Stimulated activated CD4-positive, alpha-beta T cell treated with anti-CD3 and anti-CD28 coated beads, Interleukin-4, amount 100 ng/mL, for 4 hours (primary cell): ENCODE measurements at regions not wholly inside any gene's neighbourhood (a gene's known extent, or its start where the extent isn't known, plus 50 kb on each side); places are given as distances from the start of the nearest gene placed in this dataset.

ENCODE experiments used
- DNase-seq, 2 experiments: peaks; one replicate each; pipeline ENCODE4 v3.0.0-alpha.2; 2020

DNA sequence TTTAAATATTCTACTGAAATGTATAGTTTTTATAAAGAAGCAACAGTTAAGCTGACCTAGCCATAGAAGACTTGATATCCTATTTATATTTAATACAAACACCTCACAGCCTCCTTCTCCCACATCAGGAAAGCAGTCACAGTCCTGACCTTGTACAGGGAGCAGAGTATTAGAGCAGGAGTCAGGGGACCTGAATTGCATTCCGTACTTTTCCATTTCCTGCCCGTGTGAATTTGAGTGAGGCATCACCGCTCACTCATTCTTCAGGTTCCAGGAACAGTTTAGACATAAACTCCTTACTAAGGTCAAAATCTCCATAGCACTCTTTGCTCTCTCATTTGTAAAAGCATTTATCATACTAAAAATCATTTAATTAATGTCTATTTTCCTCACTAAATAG, 482.5 kb upstream of the FAT3 start:
- no peak for DNase-seq

- DNase-seq = no peak
These were observed 493.6 kb upstream of the FAT3 start for GRCh38 chr11:91731051-91731450.

GRCh38 chr11:91730620-91731019, 494.0 kb upstream of the FAT3 start:
- no peak for DNase-seq

DNA sequence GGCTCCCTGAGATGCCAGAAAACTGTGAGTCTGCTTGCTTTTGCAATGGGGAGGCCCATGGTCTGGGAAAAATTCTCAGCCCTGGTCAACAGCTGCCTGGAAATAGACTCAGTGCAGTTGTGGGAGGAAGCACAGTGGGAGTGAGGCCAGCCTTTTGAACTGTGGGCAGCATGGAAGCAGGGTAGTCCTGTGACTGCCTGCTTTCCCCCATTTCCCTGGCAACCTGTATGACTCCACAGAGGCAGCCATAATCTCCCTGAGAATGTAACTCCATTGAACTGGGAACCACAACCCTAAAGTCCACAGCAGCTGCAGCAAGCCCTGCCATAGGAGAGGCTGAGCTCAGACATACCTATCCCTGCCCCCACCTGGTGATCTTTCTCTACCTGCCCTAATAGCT, 494.6 kb upstream of the FAT3 start:
- DNase-seq = no peak

- DNase-seq = no peak
These were observed 507.4 kb upstream of the FAT3 start for GRCh38 chr11:91717169-91717568.

GRCh38 chr11:91707652-91708482, 516.8 kb upstream of the FAT3 start:
- DNase-seq = no peak

GRCh38 chr11:91703042-91703441, 521.6 kb upstream of the FAT3 start:
- no peak for DNase-seq

DNA sequence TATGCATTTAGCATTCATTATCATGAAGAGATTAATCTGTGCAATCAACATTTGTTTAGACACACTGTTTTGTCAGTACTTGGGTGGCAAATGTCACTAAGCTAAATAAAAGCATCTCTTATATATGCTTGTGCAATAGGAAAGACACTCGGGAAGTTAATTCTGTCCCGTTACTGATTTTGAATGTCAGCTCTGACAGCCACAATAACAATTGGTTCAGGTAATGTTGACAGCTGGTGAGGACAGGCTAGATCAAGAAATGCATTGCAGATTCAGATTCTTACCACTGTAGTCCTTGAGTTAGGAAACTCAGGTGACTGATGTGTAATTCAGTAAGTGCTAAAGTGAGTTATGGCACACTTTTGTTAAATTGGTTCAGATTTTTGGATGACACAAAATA, 523.8 kb upstream of the FAT3 start:
- DNase-seq = no peak

GRCh38 chr11:91698845-91699244, 525.8 kb upstream of the FAT3 start:
- DNase-seq = no peak

DNA sequence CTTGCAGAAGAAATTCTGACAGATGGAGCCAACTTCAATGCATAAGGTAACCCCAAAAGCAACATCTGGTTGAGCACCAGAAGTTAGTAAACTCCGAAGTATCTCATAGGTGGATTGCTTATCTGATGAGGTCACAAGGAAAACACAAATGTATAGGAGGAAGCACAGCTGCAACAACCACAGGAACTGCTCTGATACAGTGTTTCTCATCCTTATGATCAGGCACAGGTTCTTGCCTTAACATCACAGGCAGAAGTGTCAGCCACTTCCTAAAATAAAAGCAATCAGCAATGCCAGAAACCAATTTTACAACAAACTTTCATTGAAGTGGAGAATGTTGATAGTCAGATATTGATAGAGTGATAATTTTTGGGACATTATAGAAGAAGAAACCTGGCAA, 530.3 kb upstream of the FAT3 start:
- no peak for DNase-seq

DNA sequence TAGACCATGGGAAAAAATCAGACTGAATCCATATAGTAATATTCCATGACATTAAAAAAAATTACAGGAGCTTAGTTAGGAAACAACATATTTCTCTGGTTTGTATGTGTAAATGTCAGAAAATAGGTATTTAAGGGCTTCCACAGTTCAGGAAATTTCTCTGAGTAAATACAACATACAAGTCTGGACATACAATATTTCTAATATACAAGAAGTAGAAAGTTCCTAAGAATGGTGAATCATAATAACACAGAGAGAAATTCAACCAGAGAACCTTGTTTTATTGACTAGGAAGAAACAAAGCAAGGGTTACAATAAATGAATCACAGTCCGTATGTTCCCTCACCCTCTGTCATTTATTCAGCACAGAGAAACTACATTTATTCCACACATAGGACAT, 532.7 kb upstream of the FAT3 start:
- no peak for DNase-seq

GRCh38 chr11:91688672-91689071, 535.9 kb upstream of the FAT3 start:
- no peak for DNase-seq

- DNase-seq = no peak
These were observed 537.9 kb upstream of the FAT3 start for GRCh38 chr11:91686700-91687099.

GRCh38 chr11:91686281-91686680, 538.3 kb upstream of the FAT3 start:
- DNase-seq = no peak

DNA sequence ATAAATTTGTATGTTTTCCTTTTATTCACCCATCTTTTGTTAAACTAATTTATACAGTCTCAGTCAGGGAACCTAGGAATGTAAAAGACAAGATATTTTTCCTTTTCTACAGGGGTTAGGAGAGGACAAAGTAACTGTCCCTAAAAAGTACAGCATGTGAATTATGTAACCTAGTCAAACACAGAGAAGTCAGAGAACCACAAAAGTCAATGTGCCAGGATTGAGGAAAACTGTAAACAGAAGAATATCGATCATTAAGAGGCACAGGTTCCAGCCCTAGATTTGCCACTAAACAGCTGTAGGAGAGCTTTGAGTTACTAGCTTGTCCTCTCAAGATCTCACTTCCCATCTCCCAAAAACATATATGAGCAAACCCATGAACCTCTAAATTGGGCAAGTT, 550.9 kb upstream of the FAT3 start:
- no peak for DNase-seq

DNA sequence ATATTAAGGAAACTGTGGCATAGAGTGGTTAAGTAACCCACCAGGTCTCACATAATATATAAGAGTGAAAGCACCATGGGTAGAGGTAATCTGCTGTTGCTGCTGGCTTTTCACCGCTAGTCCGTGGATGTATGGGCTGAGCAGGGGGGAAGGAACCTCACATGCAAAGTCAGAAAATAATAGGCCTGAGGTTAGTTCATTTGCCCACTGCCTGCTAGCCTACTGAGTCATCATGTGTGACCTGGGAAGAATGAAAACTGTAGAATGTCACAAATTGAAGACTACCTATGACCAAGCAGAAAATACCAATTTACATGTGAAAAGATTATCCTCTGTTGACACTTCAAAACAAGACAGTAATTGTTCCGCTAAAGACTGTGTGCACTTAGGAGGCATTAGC, 560.1 kb upstream of the FAT3 start:
- DNase-seq = no peak

- no peak for DNase-seq
These were observed 564.6 kb upstream of the FAT3 start for GRCh38 chr11:91660036-91660435.

GRCh38 chr11:91654686-91655085, 569.9 kb upstream of the FAT3 start:
- no peak for DNase-seq

DNA sequence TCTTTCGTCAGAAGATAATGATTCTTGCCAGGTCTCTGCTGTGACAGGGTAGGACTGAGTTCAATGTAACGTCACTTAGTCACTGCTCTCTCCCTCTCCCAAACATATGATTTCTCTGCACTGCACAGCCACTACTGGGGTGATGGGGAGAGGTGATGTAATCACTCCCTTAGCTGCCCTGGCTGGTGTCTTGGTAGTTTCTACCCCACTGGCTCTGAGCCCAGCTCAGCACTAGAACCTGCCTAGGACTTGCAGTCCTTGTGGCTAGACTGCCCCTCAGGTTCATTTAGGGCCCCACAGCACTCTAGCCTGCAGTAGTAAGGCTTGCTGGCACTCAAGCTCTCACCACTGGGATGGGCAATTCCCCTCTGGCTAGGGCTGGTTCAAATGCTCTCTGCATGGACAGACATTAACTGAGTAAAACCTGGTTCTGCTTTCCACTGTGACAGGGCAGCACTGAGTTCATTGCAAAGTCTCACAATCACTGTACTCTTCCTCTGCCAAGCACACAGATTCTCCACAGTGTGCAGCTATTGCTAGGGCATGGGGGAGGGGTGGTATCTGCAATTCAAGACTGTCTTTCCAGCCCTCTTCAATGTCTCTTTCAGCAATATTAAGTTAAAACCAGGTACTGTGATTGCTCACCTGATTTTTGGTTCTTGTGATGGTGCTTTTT, 571.4 kb upstream of the FAT3 start:
- DNase-seq = no peak

DNA sequence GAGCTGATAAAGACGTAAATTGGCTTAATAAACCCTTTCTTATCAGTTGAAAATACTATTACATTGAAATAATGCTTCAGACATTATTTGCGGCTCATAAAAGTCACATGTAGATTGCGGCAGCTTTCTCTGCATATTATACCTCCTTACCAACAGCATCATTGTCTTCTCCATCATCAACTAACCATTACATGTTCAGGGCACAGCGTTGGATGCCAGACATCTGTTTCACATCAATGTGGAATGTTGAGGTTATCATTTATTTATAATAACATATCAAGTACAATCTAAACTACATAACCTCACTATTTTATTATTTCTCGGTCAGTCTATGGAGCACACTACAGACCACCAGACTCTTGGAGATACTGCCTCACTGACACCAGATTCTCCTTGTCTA, 573.8 kb upstream of the FAT3 start:
- no peak for DNase-seq

DNA sequence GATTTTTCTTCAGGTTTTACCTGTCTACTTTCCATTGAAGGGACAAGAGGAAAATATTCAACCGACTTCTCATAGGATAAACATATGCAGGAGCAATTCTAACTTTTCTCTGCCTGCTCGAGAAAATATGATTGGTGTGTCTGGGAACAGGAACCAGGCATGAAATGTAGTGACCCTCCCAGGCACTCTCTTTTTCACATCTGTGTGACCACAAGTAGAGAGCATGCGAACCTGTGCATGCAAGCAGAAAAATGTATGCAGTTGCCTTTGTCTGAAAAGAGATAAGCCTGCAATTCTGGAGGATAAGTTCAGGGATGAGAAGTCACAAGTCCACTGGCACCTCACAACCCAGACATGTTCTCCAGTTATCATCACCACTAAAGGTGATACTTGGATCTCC, 583.5 kb upstream of the FAT3 start:
- no peak for DNase-seq

DNA sequence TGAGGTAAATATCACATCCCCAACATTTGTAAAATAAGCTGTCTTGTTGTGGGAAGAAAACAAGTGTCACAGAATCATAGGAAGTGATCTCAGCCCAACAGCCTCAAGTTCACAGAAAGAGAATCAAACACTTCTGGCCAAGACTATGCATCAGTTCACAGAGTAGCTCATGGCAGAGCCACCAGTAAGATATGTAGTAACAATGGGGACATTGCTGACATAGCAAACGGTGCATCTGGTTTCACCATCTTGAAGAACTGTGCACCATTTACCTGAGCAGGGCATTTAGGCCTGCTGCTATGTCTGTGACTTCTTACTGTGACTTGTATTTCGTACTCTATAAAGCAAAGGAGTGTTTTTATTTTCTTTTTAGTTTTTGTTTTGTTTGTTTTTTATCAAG, 585.3 kb upstream of the FAT3 start:
- DNase-seq = no peak

DNA sequence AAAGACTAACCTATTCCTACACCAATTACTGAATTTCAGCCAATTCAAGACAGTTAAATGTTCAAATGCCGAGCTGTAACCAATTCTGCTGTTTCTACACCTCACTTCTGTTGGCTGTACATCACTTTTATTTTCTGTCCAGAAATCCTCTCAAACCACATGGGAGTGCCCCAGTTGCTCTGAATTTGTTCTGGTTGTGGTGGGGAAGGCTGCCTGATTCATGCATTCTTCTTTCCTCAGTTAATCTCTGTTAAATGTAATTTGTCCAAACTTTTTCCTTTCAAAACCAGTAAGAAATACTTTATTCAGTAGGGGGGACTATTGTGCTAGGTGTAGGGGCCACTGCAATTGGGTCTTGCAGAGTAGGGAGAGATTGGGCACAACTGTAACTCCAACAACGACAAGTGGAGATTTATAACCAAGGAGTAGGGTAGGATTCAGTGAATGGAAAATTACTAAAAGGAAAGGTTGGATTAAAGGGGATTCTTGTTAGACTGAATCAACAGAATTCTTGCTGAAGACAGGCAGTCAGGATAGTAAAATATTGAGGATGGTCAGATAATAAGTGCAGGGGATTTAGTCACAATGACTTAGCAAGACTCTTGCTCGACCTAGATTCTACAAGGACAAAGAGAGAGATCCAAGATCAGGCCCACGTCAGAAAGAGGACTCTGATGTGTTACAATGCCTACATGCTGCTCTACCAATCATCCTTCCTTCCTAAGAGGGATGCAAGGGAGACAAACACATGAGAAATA, 593.5 kb upstream of the FAT3 start:
- DNase-seq = no peak

DNA sequence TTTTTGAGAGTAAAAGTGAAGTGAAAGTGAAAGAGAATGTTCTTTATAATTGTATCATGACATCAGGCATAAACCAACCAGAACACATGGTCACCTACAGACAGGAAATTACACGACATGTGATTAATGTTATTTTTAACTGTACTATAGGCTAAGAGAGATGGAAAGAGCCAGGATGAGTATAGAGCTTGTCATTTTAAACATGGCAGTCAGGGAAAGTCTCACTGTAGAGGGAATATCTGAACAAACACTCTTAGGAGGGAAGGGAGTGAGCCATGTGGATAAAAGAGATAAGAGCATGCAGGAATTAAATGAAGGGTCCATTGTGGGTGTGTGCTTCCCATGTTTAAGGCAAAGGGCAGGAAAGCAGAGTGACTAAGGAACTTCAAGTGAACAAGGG, 599.1 kb upstream of the FAT3 start:
- DNase-seq = no peak
